Muscle layer of duodenum (tissue), 2 donors: ENCODE measurements at regions not wholly inside any gene's neighbourhood (a gene's known extent, or its start where the extent isn't known, plus 50 kb on each side); places are given as distances from the start of the nearest gene placed in this dataset.

Experiments used
- H3K27ac ChIP-seq: one replicate; pipeline ENCODE4 v1.7.0; 2013; ENCODE audit warnings: mild to moderate bottlenecking, low read length
- H3K27me3 ChIP-seq: one replicate; pipeline ENCODE4 v1.7.0; 2013; ENCODE audit warnings: low read depth, mild to moderate bottlenecking, control low read depth, low read length
- H3K36me3 ChIP-seq, 2 donors: one replicate each; pipeline ENCODE4 v1.7.0; 2013; ENCODE audit warnings: low read length in 2 of 2, control low read depth in 1 of 2, mild to moderate bottlenecking in 1 of 2; ENCODE audit not compliant: insufficient read depth in 2 of 2, control insufficient read depth in 1 of 2
- H3K4me1 ChIP-seq, 2 donors: one replicate each; pipeline ENCODE4 v1.7.0; 2013; ENCODE audit warnings: low read length in 2 of 2, mild to moderate bottlenecking in 2 of 2, control low read depth in 1 of 2, moderate library complexity in 1 of 2; ENCODE audit not compliant: insufficient read depth in 2 of 2, control insufficient read depth in 1 of 2
- H3K4me3 ChIP-seq, 2 donors: one replicate each; pipeline ENCODE4 v1.7.0; 2013; ENCODE audit warnings: low read length in 2 of 2, low read depth in 1 of 2, mild to moderate bottlenecking in 1 of 2
- H3K9me3 ChIP-seq, 2 donors: one replicate each; pipeline ENCODE4 v1.7.0; 2013; ENCODE audit warnings: low read length in 2 of 2, control low read depth in 1 of 2, mild to moderate bottlenecking in 1 of 2; ENCODE audit not compliant: control insufficient read depth in 1 of 2
- donor health status: healthy.

- H3K27me3 ChIP-seq = no peaks in the 10 kb centered on the region
- H3K4me1 ChIP-seq = no peaks in the 10 kb centered on the region
- H3K27ac ChIP-seq = no peak overlapping the region
Observed at GRCh38 chr11:105553025-105553424, 56.8 kb upstream of the GRIA4 start.

GRCh38 chr11:105548359-105548758 lies 61.5 kb upstream of the GRIA4 start:
- H3K9me3 ChIP-seq = no peaks in the 10 kb centered on the region
- no peaks in the 10 kb centered on the region for H3K27me3 ChIP-seq
- H3K4me3 ChIP-seq = no peak overlapping the region
- H3K36me3 ChIP-seq = no peaks in the 10 kb centered on the region
- H3K4me1 ChIP-seq = no peaks in the 10 kb centered on the region
- no peak overlapping the region for H3K27ac ChIP-seq

More at GRCh38 chr11:105553025-105553424, 56.8 kb upstream of the GRIA4 start:
- no peak overlapping the region for H3K4me3 ChIP-seq
- no peaks in the 10 kb centered on the region for H3K36me3 ChIP-seq
- no peaks in the 10 kb centered on the region for H3K9me3 ChIP-seq

GRCh38 chr11:105538588-105538987 lies 71.3 kb upstream of the GRIA4 start:
- Histone ChIP-seq H3K4me3 (no peak overlapping the region), H3K27me3 (no peaks in the 10 kb centered on the region), H3K4me1 (no peaks in the 10 kb centered on the region), H3K9me3 (no peaks in the 10 kb centered on the region), H3K27ac (no peak overlapping the region), H3K36me3 (no peaks in the 10 kb centered on the region)

- Histone ChIP-seq H3K27ac (no peak overlapping the region), H3K27me3 (no peaks in the 10 kb centered on the region), H3K9me3 (no peaks in the 10 kb centered on the region), H3K4me1 (no peaks in the 10 kb centered on the region), H3K36me3 (no peaks in the 10 kb centered on the region), H3K4me3 (no peak overlapping the region)
Observed at GRCh38 chr11:105537531-105537930, 72.3 kb upstream of the GRIA4 start.

GRCh38 chr11:105524286-105524685 lies 85.6 kb upstream of the GRIA4 start:
- Histone ChIP-seq H3K36me3 (no peaks in the 10 kb centered on the region), H3K4me1 (no peaks in the 10 kb centered on the region), H3K27me3 (no peaks in the 10 kb centered on the region), H3K27ac (no peak overlapping the region), H3K4me3 (no peak overlapping the region), H3K9me3 (no peaks in the 10 kb centered on the region)

- no peaks in the 10 kb centered on the region for H3K4me1 ChIP-seq
- no peak overlapping the region for H3K4me3 ChIP-seq
- H3K36me3 ChIP-seq = no peaks in the 10 kb centered on the region
- H3K27ac ChIP-seq = no peak overlapping the region
- no peaks in the 10 kb centered on the region for H3K9me3 ChIP-seq
- no peaks in the 10 kb centered on the region for H3K27me3 ChIP-seq
Observed at GRCh38 chr11:105520706-105521345, 89.0 kb upstream of the GRIA4 start.

GRCh38 chr11:105507496-105508254 lies 102.2 kb upstream of the GRIA4 start:
- Histone ChIP-seq H3K4me1 (no peaks in the 10 kb centered on the region), H3K36me3 (no peaks in the 10 kb centered on the region), H3K4me3 (no peak overlapping the region), H3K9me3 (no peaks in the 10 kb centered on the region), H3K27me3 (no peaks in the 10 kb centered on the region), H3K27ac (no peak overlapping the region)

GRCh38 chr11:105492010-105492409 lies 117.9 kb upstream of the GRIA4 start:
- H3K27me3 ChIP-seq = no peaks in the 10 kb centered on the region
- H3K4me1 ChIP-seq = no peaks in the 10 kb centered on the region
- H3K27ac ChIP-seq = no peak overlapping the region
- no peaks in the 10 kb centered on the region for H3K9me3 ChIP-seq
- no peak overlapping the region for H3K4me3 ChIP-seq
- no peaks in the 10 kb centered on the region for H3K36me3 ChIP-seq

- Histone ChIP-seq H3K36me3 (no peaks in the 10 kb centered on the region), H3K27ac (no peak overlapping the region), H3K27me3 (no peaks in the 10 kb centered on the region), H3K4me3 (no peak overlapping the region), H3K4me1 (no peaks in the 10 kb centered on the region), H3K9me3 (no peaks in the 10 kb centered on the region)
Observed at GRCh38 chr11:105491394-105491793, 118.5 kb upstream of the GRIA4 start.

- Histone ChIP-seq H3K9me3 (no peaks in the 10 kb centered on the region), H3K27me3 (no peaks in the 10 kb centered on the region), H3K4me3 (no peak overlapping the region), H3K4me1 (no peaks in the 10 kb centered on the region), H3K36me3 (no peaks in the 10 kb centered on the region), H3K27ac (no peak overlapping the region)
Observed at GRCh38 chr11:105490333-105490732, 119.5 kb upstream of the GRIA4 start.

- Histone ChIP-seq H3K27ac (no peak overlapping the region), H3K4me1 (no peaks in the 10 kb centered on the region), H3K27me3 (no peaks in the 10 kb centered on the region), H3K36me3 (no peaks in the 10 kb centered on the region), H3K9me3 (no peaks in the 10 kb centered on the region), H3K4me3 (no peak overlapping the region)
Observed at GRCh38 chr11:105489446-105489845, 120.4 kb upstream of the GRIA4 start.

- no peaks in the 10 kb centered on the region for H3K4me1 ChIP-seq
- no peaks in the 10 kb centered on the region for H3K9me3 ChIP-seq
- H3K27me3 ChIP-seq = no peaks in the 10 kb centered on the region
- no peak overlapping the region for H3K4me3 ChIP-seq
- no peak overlapping the region for H3K27ac ChIP-seq
- H3K36me3 ChIP-seq = no peaks in the 10 kb centered on the region
Observed at GRCh38 chr11:105486929-105487328, 122.9 kb upstream of the GRIA4 start.
